Endothelial cell of hepatic sinusoid (primary cell): ENCODE measurements at regions not wholly inside any gene's neighbourhood (a gene's known extent, or its start where the extent isn't known, plus 50 kb on each side); places are given as distances from the start of the nearest gene placed in this dataset.

Source experiments
- in situ Hi-C: cut with HindIII; loops from 2 replicates; pipeline ENCODE4 v1.10.0; 2017; ENCODE audit warnings: low sequenced_read_pairs

- in situ Hi-C loops = no loop called here
Observed at GRCh38 chr1:221182791-221183533, 303.7 kb downstream of the HLX start.

GRCh38 chr1:221184131-221184794 lies 305.0 kb downstream of the HLX start:
- in situ Hi-C loops = no loop called here

GRCh38 chr1:221187174-221187573 lies 307.9 kb downstream of the HLX start:
- in situ Hi-C loops = no loop called here

GRCh38 chr1:221188458-221188857 lies 309.2 kb downstream of the HLX start:
- in situ Hi-C loops = no loop called here

- in situ Hi-C loops = no loop called here
Observed at GRCh38 chr1:221190249-221190648, 311.0 kb downstream of the HLX start.

GRCh38 chr1:221192055-221192454 lies 312.8 kb downstream of the HLX start:
- in situ Hi-C loops = no loop called here

GRCh38 chr1:221200464-221200863 lies 321.2 kb downstream of the HLX start:
- in situ Hi-C loops = loop anchor here (10.0 kb wide), 1 partner anchor 56 kb away; no protein-coding TSS in a partner anchor

- in situ Hi-C loops = loop anchor here (10.0 kb wide), 1 partner anchor 57 kb away; no protein-coding TSS in a partner anchor
Observed at GRCh38 chr1:221201773-221202172, 322.5 kb downstream of the HLX start.

- in situ Hi-C loops = loop anchor here (10.0 kb wide), 1 partner anchor 59 kb away; no protein-coding TSS in a partner anchor
Observed at GRCh38 chr1:221203224-221204054, 324.2 kb downstream of the HLX start.

- in situ Hi-C loops = loop anchor here (10.0 kb wide), 1 partner anchor 59 kb away; no protein-coding TSS in a partner anchor
Observed at GRCh38 chr1:221204055-221204833, 325.0 kb downstream of the HLX start.

GRCh38 chr1:221206076-221206475 lies 326.8 kb downstream of the HLX start:
- in situ Hi-C loops = loop anchor here (5.0 to 10.0 kb wide), 2 partner anchors 61 to 304 kb away; no protein-coding TSS in a partner anchor

GRCh38 chr1:221212926-221213325 lies 333.7 kb downstream of the HLX start:
- in situ Hi-C loops = no loop called here

GRCh38 chr1:221217029-221217428 lies 337.8 kb downstream of the HLX start:
- in situ Hi-C loops = no loop called here

GRCh38 chr1:221223281-221223680 lies 344.0 kb downstream of the HLX start:
- in situ Hi-C loops = no loop called here

- in situ Hi-C loops = no loop called here
Observed at GRCh38 chr1:221227460-221227859, 348.2 kb downstream of the HLX start.

- in situ Hi-C loops = no loop called here
Observed at GRCh38 chr1:221227872-221228337, 348.7 kb downstream of the HLX start.

- in situ Hi-C loops = no loop called here
Observed at GRCh38 chr1:221228594-221228993, 349.4 kb downstream of the HLX start.

- in situ Hi-C loops = no loop called here
Observed at GRCh38 chr1:221230605-221231004, 351.4 kb downstream of the HLX start.

GRCh38 chr1:221234791-221235190 lies 355.5 kb downstream of the HLX start:
- in situ Hi-C loops = no loop called here

GRCh38 chr1:221237587-221237986 lies 358.3 kb downstream of the HLX start:
- in situ Hi-C loops = no loop called here
